ENCODE measurements at regions not wholly inside any gene's neighbourhood (a gene's known extent, or its start where the extent isn't known, plus 50 kb on each side); places are given as distances from the start of the nearest gene placed in this dataset.

GRCh38 chr17:71237903-71238538 is 882.8 kb upstream of the SOX9 start:
- no peak for DNase-seq

GRCh38 chr17:71247441-71248015 is 873.3 kb upstream of the SOX9 start:
- DNase-seq: no peak

- no peak for DNase-seq
Observed at GRCh38 chr17:71251276-71251675, 869.5 kb upstream of the SOX9 start.

GRCh38 chr17:71251951-71252350 is 868.9 kb upstream of the SOX9 start:
- DNase-seq: no peak

GRCh38 chr17:71252436-71252835 is 868.4 kb upstream of the SOX9 start:
- no peak for DNase-seq

DNA sequence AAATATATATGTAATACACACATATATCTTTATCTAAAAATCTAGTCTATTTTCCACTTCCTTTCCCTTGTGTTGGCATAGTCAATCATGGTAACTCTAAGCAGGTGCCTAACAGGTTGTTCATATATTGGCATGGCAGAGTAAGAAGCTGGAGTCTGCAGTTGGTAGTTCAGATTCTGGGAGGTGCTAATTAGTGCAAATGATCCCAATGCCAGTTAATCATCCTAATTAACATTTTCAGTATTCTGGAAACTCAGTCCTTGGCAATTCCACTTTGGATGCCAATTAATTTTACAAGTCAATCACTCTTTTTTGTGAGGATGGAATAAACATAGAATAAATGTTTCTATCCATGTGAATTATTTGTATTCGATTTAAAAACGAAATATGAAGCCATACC is 863.7 kb upstream of the SOX9 start:
- DNase-seq: no peak

DNA sequence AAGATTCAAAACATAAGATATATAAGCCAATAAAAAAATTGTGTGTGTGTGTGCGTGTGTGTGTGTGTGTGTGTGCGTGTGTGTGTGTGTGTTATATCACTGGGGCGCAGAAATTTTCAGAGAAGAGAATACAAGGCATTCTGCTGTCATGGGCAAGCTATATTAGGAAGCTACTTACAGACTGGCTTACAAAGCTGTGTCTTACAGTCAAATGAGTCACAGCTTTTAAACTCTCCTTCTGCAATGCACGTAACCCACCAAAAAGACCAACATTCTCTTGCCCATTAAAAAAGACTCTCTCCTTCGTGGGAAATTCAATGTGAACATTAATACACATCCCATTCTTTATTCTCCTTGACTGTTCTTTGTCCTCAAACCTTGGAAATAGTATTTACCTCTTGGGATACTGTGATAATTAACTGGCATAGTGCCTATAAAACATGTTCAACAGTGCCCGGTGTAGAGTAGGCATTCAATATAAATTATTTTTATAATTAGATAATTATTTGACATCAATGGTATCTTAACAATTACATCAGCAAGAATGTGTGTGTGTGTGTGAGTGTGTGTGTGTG is 860.4 kb upstream of the SOX9 start:
- no peak for DNase-seq

GRCh38 chr17:71262586-71262985 is 858.2 kb upstream of the SOX9 start:
- no peak for DNase-seq

- DNase-seq: no peak
Observed at GRCh38 chr17:71267668-71268067, 853.2 kb upstream of the SOX9 start.

- no peak for DNase-seq
Observed at GRCh38 chr17:71269201-71269600, 851.6 kb upstream of the SOX9 start.

DNA sequence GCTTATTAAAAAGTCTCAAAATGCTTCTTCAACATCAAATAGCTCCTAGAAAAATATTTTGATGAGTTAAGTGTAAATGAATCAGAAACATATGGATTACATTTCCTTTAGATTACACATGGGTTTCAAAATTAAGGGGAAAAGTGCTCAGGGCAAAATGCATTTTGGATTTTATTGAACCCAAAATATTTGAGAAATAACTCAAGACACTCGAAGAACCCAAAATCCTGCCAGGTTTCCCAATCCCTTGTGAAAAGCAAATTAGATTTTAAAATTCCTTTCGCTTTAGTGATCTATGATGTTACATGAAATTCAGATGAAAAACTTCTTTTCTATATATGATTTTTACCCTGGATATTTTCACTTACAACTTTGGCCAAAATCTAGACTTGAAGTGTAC is 847.4 kb upstream of the SOX9 start:
- DNase-seq: no peak

DNA sequence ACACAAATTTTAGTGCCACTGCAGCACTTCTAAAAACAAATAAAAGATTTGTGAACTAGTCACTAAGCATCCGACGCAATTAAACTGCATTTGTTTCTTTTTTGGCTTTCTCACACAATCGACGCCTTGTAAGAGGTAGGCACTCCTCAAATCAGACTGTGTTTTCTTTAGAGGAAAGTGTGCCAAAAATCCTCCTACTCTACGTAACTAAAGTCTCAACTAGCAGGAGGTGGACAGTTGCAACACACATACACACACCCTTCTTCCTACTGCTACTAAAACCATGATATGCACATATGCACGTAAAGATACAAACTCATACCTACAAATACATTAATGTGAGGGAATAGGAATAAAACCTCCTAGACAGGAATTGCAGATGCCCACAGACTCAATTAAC is 844.7 kb upstream of the SOX9 start:
- DNase-seq: no peak

DNA sequence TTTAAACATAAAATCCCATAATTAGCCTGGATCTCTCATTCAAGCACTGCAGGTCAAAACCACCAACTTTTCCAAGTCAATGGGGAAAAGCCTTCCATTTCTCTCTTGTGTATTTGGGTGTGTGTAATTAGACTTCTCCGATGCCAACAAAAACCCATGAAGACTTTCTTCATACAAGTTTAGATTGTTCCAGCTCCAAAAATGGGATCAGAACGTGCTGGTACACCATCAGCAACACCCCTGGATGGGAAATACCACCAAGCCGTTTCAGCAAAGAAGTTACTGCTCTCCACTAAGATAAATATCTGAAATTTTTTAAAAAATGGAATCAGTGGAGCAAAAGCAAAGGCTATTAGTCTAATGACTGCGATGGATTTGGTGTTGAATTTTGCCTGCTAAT is 837.3 kb upstream of the SOX9 start:
- DNase-seq: no peak

GRCh38 chr17:71284032-71284755 is 836.6 kb upstream of the SOX9 start:
- DNase-seq: no peak

DNA sequence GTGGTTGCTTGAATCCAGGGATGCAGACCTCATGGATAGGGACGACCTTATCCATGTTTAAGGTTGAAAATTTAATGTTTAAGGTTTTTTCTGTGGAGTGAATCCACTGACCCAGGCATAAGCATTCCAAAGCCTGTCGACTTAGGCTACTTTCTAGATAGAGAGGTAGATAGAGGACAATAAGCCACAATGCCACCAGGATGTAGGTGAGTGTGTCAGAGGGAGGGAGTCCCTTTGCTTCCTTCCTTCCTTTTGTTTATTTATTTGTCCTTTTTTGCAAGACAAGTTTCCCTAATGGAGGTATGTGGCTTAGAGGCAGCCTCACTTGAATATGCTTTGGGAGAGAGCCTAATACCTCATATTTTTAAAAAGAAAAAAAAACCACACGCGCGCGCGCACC is 834.2 kb upstream of the SOX9 start:
- no peak for DNase-seq

DNA sequence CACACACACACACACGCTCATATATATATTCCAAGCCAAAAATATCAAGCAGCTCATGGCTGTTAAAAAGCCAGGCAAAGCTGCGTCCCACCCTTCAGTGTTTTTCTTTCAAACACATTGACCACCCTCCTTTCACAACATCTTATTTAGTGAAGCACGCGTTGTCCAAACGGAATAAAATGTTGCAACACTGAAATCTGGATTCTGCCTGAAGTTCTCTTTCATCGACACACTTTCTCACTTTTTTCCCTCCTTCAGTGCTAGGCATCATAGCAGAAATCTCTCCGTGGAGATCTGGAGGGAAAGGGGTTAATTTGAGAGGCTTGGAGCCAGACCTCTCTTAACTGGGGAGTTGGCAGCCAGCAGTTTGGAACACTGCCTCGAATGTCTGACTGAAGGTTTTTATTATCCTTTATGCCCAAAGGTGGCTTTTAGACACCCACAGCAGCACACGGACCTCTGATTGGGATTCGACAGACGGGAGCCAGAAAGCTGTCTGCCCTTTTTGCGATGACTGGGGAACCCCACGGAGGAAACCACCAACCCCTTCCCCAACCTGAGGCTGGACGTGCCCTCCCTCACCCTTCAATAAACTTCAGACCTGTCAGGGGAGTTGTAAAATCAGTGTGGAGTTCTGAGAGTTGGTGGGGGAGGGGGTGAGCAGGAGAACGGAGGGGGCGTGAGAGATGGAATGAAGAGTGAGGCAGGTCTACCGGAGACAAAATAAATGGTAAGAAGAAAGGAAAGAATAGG is 833.6 kb upstream of the SOX9 start:
- DNase-seq: no peak

- DNase-seq: no peak
Observed at GRCh38 chr17:71292006-71292405, 828.8 kb upstream of the SOX9 start.

GRCh38 chr17:71296005-71296404 is 824.8 kb upstream of the SOX9 start:
- DNase-seq: no peak

DNA sequence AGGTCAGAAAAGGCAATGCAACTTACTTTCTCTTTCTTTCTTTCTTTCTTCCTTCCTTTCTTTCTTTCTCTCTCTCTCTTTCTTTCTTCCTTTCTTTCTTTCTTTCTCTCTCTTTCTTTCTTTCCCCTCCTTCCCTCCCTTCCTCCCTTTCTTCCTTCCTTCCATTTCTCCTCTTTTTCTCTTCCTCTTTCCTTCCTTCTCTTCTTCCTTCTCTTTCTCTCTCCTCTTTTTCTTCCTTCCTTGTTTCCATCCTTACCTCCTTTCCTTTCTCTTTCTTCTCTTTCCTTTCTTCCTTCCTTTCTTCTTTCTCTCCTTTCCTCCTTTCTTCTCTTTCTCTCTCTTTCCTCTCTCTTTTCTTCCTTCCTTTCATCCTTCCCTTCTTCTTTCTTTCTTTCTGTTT is 819.8 kb upstream of the SOX9 start:
- no peak for DNase-seq

DNA sequence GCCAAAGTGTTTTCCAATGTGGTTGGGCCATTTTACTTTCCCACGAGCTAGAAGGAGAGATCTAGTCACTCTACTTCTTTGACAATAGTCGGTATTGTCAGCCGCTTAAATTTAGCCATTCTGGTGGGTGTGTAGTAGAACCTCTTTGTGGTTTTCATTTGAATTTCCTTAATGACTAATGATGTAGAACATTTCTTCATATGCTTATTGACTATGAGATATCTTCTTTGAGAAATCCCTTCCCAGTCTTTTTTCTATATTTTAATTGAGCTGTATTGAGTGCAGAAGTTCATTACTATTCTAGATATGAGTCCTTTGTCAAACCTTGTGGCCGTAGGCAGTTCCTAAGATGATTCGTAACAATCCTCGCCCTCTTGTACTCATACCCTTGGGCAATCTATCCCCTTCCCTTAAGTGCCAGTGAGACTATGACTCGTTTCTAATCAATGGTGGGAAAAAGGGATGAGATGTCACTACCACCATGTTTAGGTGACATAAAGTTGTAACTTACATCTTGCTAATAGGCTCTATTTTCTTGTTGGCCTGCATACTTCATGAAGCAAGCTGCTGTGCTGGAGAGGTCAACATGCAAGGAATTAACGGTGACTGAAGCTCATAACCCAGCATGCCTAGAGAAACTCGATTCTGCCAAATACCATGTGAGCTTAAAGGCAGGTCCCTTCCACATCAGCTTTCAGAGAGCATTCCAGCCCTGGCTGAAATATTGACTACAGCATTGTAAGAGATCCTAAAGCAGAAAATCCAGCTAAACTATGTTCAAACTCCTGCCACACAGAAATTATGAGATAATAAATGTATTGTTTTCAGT is 817.9 kb upstream of the SOX9 start:
- peak; percentile 71 for DNase-seq

DNA sequence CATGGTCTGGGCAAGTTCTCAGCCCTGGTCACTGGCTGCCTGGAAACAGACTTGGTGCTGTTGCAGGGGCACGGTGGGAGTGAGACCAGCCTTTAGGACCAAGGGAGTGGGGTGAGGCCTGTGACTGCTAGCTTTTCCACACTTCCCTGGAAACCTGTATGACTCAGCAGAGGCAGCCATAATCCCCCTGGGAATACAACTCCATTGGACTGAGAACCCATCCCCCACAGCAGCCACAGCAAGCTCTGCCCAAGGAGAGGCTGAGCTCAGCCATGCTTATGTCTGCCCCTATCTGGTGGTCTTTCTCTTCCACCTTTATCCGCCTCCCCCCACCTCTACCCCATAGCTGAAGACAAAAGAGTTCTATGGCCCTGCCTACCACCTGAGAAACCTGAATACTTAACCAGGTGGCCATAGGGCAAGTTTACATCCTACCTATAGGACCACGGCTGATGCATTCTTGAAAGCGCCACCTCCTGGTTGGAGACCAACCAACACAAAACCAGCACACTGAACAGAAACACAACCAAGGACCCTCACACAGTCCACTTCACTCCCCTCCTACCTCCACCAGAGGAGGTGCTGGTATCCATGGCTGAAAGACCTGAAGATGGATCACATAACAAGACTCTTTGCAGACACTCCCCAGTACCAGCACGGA is 816.2 kb upstream of the SOX9 start:
- no peak for DNase-seq

- no peak for DNase-seq
Observed at GRCh38 chr17:71313866-71314265, 807.0 kb upstream of the SOX9 start.

Measured in NCI-H1048 (cell line).